Transverse colon (tissue), 4 donors: ENCODE measurements at regions not wholly inside any gene's neighbourhood (a gene's known extent, or its start where the extent isn't known, plus 50 kb on each side); places are given as distances from the start of the nearest gene placed in this dataset.

Experiments used
- DNase-seq: peaks from one replicate; pipeline ENCODE4 v3.0.0-alpha.2; 2019
- H3K27ac ChIP-seq, 4 donors: fragments of 200-600 bp; sonication (generic); 2 replicates each; pipeline ENCODE4 v1.5.1; 2016 to 2018; ENCODE audit warnings: inconsistent platforms in 4 of 4
- H3K27me3 ChIP-seq: fragments of 200-600 bp; sonication (generic); 2 replicates; pipeline ENCODE4 v1.5.1; 2017; ENCODE audit warnings: inconsistent platforms
- H3K36me3 ChIP-seq, 4 donors: fragments of 200-600 bp; sonication (generic); 2 replicates each; pipeline ENCODE4 v1.5.1; 2017 to 2019; ENCODE audit warnings: inconsistent platforms in 4 of 4
- H3K4me1 ChIP-seq, 4 donors: fragments of 200-600 bp; sonication (generic); 2 replicates each; pipeline ENCODE4 v1.5.1; 2017 to 2020; ENCODE audit warnings: inconsistent platforms in 4 of 4
- H3K4me3 ChIP-seq, 4 donors: fragments of 200-600 bp; sonication (generic); 1 replicate in 1 of 4; 2 replicates in 3 of 4; pipeline versions ENCODE4 v1.5.1 to v1.6.1; 2017 to 2019; ENCODE audit warnings: inconsistent platforms in 4 of 4
- H3K9me3 ChIP-seq, 2 donors: fragments of 200-600 bp; sonication (generic); 2 replicates each; pipeline ENCODE4 v1.5.1; 2017 to 2019; ENCODE audit warnings: inconsistent platforms in 2 of 2
- EP300 ChIP-seq: sonication (generic); formaldehyde crosslinking; IDR thresholded peaks from one replicate; pipeline ENCODE4 v1.6.1; 2017; ENCODE audit warnings: antibody characterized with exemption, low read depth
- POLR2A ChIP-seq: fragments of 450-650 bp; IDR thresholded peaks from one replicate; pipeline ENCODE4 v1.6.1; 2016; ENCODE audit warnings: antibody characterized with exemption, mild to moderate bottlenecking, moderate library complexity
- POLR2AphosphoS5 ChIP-seq, 3 donors: sonication (generic); formaldehyde crosslinking; IDR thresholded peaks; one replicate each; pipeline ENCODE4 v1.6.1; 2016; ENCODE audit warnings: antibody characterized with exemption in 3 of 3
- whole genome bisulfite sequencing, 2 donors: methylation state at CpG; one replicate each; pipeline ENCODE4 v1.1.5; 2018; ENCODE audit warnings: low coverage in 1 of 2; 5-methylcytosine and 5-hydroxymethylcytosine counted together
- in situ Hi-C, 4 donors: fragments of 200-750 bp; cut with MboI; loops; one replicate each; pipeline versions ENCODE4 v1.15.0 to v1.15.1; 2017; ENCODE audit warnings: low sequenced_read_pairs in 3 of 4, low pct_ligation_motif_present in 1 of 4, low pct_unique_long_range_greater_than_20kb in 1 of 4
- intact Hi-C: fragments of 100-400 bp; cut with DNase I; formaldehyde crosslinking; loops from one replicate; pipeline ENCODE4 v1.15.1; 2023; ENCODE audit warnings: low total_unique reads
- TF ChIP-seq, protein P1 (sequence below), 5 experiments: fragments of 200-600 bp in 3 of 5; fragments of 450-650 bp in 2 of 5; sonication (generic) in 3 of 5; IDR thresholded peaks; 1 replicate in 2 of 5; 2 replicates in 3 of 5; pipeline ENCODE4 v1.5.1; 2016 to 2017; ENCODE audit warnings: antibody characterized with exemption in 5 of 5, inconsistent platforms in 3 of 5, mild to moderate bottlenecking in 2 of 5, moderate library complexity in 1 of 5

DNA sequence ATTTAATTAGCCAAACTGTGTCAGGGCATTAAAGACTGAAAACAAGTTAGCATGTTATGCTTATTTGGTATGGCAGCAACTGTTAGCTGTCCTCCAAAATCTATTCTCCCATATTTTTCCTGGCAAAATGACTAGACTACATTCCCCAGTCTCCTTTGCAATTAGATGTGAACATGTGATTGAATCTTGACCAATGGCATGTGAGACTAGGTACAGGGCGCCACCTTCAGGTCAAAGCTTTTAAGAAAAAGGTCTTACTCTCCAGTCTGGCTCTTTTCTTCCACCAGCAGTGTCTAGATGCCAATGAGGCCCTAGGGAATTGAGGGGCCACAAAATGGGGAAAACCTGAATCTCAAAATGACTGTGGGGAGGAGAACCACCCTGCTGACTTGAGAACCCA lies 408.2 kb downstream of the SMARCA1 start:
- WGBS, 2 donors, result 33% methylated on average over 1 of the region's 1 CpG; no CpG with 5 or more reads in 1 of the 2 donors
- H3K9me3 ChIP-seq, result no peaks in the 10 kb centered on the region
- no peak for TF ChIP-seq POLR2A
- no peak for TF ChIP-seq EP300
- intact Hi-C loops (no loop called here), in situ Hi-C loops (no loop called here)
- peak; percentile 14 for DNase-seq
- no peaks in the 10 kb centered on the region for H3K27me3 ChIP-seq
- no peak overlapping the region for H3K27ac ChIP-seq
- no peaks in the 10 kb centered on the region for H3K36me3 ChIP-seq
- no peak overlapping the region for H3K4me3 ChIP-seq
- no peaks in the 10 kb centered on the region for H3K4me1 ChIP-seq

- Histone ChIP-seq H3K27me3 (no peaks in the 10 kb centered on the region), H3K36me3 (no peaks in the 10 kb centered on the region), H3K4me1 (no peaks in the 10 kb centered on the region), H3K9me3 (no peaks in the 10 kb centered on the region), H3K27ac (no peak overlapping the region), H3K4me3 (no peak overlapping the region)
- in situ Hi-C loops, result no loop called here
- 76 to 84% methylated on average over 5 to 15 of the region's 15 CpGs for WGBS, 2 donors
- TF ChIP-seq EP300 (no peak), POLR2AphosphoS5 (IDR thresholded peaks at IDR 0.05) (no peak), POLR2A (no peak)
- TF ChIP-seq, protein P1, sequence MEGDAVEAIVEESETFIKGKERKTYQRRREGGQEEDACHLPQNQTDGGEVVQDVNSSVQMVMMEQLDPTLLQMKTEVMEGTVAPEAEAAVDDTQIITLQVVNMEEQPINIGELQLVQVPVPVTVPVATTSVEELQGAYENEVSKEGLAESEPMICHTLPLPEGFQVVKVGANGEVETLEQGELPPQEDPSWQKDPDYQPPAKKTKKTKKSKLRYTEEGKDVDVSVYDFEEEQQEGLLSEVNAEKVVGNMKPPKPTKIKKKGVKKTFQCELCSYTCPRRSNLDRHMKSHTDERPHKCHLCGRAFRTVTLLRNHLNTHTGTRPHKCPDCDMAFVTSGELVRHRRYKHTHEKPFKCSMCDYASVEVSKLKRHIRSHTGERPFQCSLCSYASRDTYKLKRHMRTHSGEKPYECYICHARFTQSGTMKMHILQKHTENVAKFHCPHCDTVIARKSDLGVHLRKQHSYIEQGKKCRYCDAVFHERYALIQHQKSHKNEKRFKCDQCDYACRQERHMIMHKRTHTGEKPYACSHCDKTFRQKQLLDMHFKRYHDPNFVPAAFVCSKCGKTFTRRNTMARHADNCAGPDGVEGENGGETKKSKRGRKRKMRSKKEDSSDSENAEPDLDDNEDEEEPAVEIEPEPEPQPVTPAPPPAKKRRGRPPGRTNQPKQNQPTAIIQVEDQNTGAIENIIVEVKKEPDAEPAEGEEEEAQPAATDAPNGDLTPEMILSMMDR (IDR thresholded peaks at IDR 0.05), result no peak
- no peak for DNase-seq
- intact Hi-C loops, result no loop called here
Observed at GRCh38 chrX:129111081-129111798, 412.1 kb downstream of the SMARCA1 start.

GRCh38 chrX:129108936-129109335 lies 414.4 kb downstream of the SMARCA1 start:
- intact Hi-C loops (no loop called here), in situ Hi-C loops (no loop called here)
- 84% methylated on average over 4 of the region's 4 CpGs; no CpG with 5 or more reads in 1 of the 2 donors for WGBS, 2 donors
- Histone ChIP-seq H3K4me1 (no peaks in the 10 kb centered on the region), H3K36me3 (no peaks in the 10 kb centered on the region), H3K4me3 (no peak overlapping the region), H3K27ac (no peak overlapping the region), H3K9me3 (no peaks in the 10 kb centered on the region), H3K27me3 (no peaks in the 10 kb centered on the region)
- TF ChIP-seq POLR2A (no peak), POLR2AphosphoS5 (IDR thresholded peaks at IDR 0.05) (no peak), EP300 (no peak)
- TF ChIP-seq, protein P1 (IDR thresholded peaks at IDR 0.05), result no peak
- no peak for DNase-seq

- no peak for DNase-seq
- H3K9me3 ChIP-seq, result no peaks in the 10 kb centered on the region
- no peak overlapping the region for H3K4me3 ChIP-seq
- no peaks in the 10 kb centered on the region for H3K4me1 ChIP-seq
- 71 to 86% methylated on average over 2 to 3 of the region's 3 CpGs for WGBS, 2 donors
- H3K27me3 ChIP-seq, result no peaks in the 10 kb centered on the region
- intact Hi-C loops, result no loop called here
- no peak for TF ChIP-seq POLR2AphosphoS5 (IDR thresholded peaks at IDR 0.05)
- TF ChIP-seq, protein P1 (IDR thresholded peaks at IDR 0.05), result no peak
- TF ChIP-seq EP300, result no peak
- no peak for TF ChIP-seq POLR2A
- no peak overlapping the region for H3K27ac ChIP-seq
- H3K36me3 ChIP-seq, result no peaks in the 10 kb centered on the region
- in situ Hi-C loops, result no loop called here
Observed at GRCh38 chrX:129099207-129099606, 424.1 kb downstream of the SMARCA1 start.

DNA sequence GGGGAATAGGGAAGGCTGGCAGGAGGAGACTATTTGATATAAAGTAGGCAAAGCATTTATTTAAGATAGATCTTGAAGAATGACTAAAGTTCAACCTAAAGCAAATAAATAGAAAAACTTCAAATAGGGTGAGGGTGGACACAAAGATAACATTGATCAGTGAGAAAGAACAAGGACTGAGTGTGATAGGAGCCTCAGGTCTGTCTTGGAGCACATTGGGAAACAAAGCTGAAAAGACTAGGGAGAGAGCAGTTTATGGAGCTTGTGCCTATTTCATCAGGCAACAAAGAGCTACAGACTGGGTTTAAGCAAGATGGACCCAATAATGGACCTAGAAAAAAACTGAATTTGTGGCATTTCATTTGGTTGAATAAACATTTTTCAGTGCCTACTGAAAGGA lies 425.6 kb downstream of the SMARCA1 start:
- Histone ChIP-seq H3K27ac (no peak overlapping the region), H3K36me3 (no peaks in the 10 kb centered on the region), H3K4me3 (no peak overlapping the region), H3K9me3 (no peaks in the 10 kb centered on the region), H3K27me3 (no peaks in the 10 kb centered on the region), H3K4me1 (no peaks in the 10 kb centered on the region)
- TF ChIP-seq POLR2A, result no peak
- intact Hi-C loops, result no loop called here
- DNase-seq, result no peak
- in situ Hi-C loops, result no loop called here
